Mesendoderm (in vitro differentiated cells): ENCODE measurements at regions not wholly inside any gene's neighbourhood (a gene's known extent, or its start where the extent isn't known, plus 50 kb on each side); places are given as distances from the start of the nearest gene placed in this dataset.
"Not testable (repeated sequence)": the region's sequence is repeated elsewhere in the genome, so short reads cannot be mapped to it uniquely, and the experiment has no call there.

ENCODE experiments used
- DNase-seq: peaks from one replicate; pipeline ENCODE4 v3.0.0; 2013
- H2AK5ac ChIP-seq: 2 replicates; pipeline ENCODE4 v1.6.1; 2013; ENCODE audit warnings: low read length, inconsistent platforms
- H2BK120ac ChIP-seq: 2 replicates; pipeline ENCODE4 v1.6.1; 2013; ENCODE audit warnings: low read depth, mild to moderate bottlenecking, low read length, moderate library complexity, mixed read lengths
- H2BK15ac ChIP-seq: replicated peaks from 2 replicates; pipeline ENCODE4 v1.6.1; 2013; ENCODE audit warnings: low read depth, mild to moderate bottlenecking, moderate library complexity
- H2BK5ac ChIP-seq: 2 replicates; pipeline ENCODE4 v1.6.1; 2013; ENCODE audit warnings: low read length, inconsistent platforms
- H3K18ac ChIP-seq: 2 replicates; pipeline ENCODE4 v1.6.1; 2013; ENCODE audit warnings: mild to moderate bottlenecking, low read length, mixed read lengths
- H3K23ac ChIP-seq: one replicate; pipeline ENCODE4 v1.6.1; 2013; ENCODE audit warnings: low read length
- H3K27ac ChIP-seq: 2 replicates; pipeline ENCODE4 v1.5.1; 2013; ENCODE audit warnings: low read depth, mild to moderate bottlenecking, inconsistent platforms, low read length, moderate library complexity
- H3K27me3 ChIP-seq: 2 replicates; pipeline ENCODE4 v1.6.1; 2013; ENCODE audit warnings: low read length, control low read depth, mild to moderate bottlenecking, inconsistent platforms; ENCODE audit not compliant: insufficient read depth, poor library complexity
- H3K36me3 ChIP-seq: 2 replicates; pipeline ENCODE4 v1.6.1; 2013; ENCODE audit warnings: low read length, inconsistent platforms; ENCODE audit not compliant: control insufficient read depth, insufficient read depth
- H3K4ac ChIP-seq: one replicate; pipeline ENCODE4 v1.6.1; 2013; ENCODE audit warnings: low read depth, mild to moderate bottlenecking, low read length, moderate library complexity
- H3K4me1 ChIP-seq: 2 replicates; pipeline ENCODE4 v1.6.1; 2013; ENCODE audit warnings: low read depth, low read length, inconsistent platforms; ENCODE audit not compliant: control insufficient read depth
- H3K4me2 ChIP-seq: 2 replicates; pipeline ENCODE4 v1.6.1; 2013; ENCODE audit warnings: low read length
- H3K4me3 ChIP-seq: 2 replicates; pipeline ENCODE4 v1.5.1; 2013; ENCODE audit warnings: mild to moderate bottlenecking, low read length
- H3K56ac ChIP-seq: one replicate; pipeline ENCODE4 v1.6.1; 2013; ENCODE audit warnings: low read length
- H3K79me1 ChIP-seq: 2 replicates; pipeline ENCODE4 v1.6.1; 2013; ENCODE audit warnings: low read length, inconsistent platforms
- H3K79me2 ChIP-seq: 2 replicates; pipeline ENCODE4 v1.6.1; 2013; ENCODE audit warnings: mild to moderate bottlenecking, low read length; ENCODE audit not compliant: control insufficient read depth, insufficient read depth
- H3K9ac ChIP-seq: 2 replicates; pipeline ENCODE4 v1.6.1; 2013; ENCODE audit warnings: low read length, inconsistent platforms
- H4K5ac ChIP-seq: one replicate; pipeline ENCODE4 v1.6.1; 2013; ENCODE audit warnings: low read length
- H4K8ac ChIP-seq: one replicate; pipeline ENCODE4 v1.6.1; 2013; ENCODE audit warnings: low read depth, mild to moderate bottlenecking, control low read depth, low read length, moderate library complexity
- WGBS: extraction: QIAGEN DNeasy Blood & Tissue Kit; methylation state at CpG from one replicate; pipeline ENCODE4 v1.1.7; 2013; ENCODE audit warnings: low lambda C conversion rate, missing lambda C conversion rate; ENCODE audit not compliant: insufficient coverage; ENCODE audit errors: extremely low coverage; 5-methylcytosine and 5-hydroxymethylcytosine counted together

DNA sequence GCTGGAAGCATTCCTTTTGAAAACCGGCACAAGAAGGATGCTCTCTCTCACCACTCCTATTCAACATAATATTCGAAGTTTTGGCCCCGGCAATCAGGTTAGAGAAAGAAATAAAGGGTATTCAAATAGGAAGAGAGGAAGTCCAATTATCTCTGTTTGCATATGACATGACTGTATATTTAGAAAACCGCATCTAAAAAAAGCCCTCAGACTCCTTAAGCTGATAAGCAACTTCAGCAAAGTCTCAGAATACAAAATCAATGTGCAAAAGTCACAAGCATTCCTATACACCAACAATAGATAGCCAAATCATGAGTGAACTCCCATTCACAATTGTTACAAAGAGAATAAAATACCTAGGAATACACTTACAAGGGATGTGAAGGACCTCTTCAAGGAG is 93.1 kb upstream of the ADAMTS9 start:
- not testable (repeated sequence) for H3K79me2 ChIP-seq, H4K8ac ChIP-seq, H3K9ac ChIP-seq, H3K4me3 ChIP-seq, H3K23ac ChIP-seq, H3K4me2 ChIP-seq, DNase-seq, H3K18ac ChIP-seq, H2AK5ac ChIP-seq, H3K56ac ChIP-seq, H2BK15ac ChIP-seq, H2BK5ac ChIP-seq, H3K4ac ChIP-seq, H3K4me1 ChIP-seq, H2BK120ac ChIP-seq, H3K27me3 ChIP-seq, H3K27ac ChIP-seq, H4K5ac ChIP-seq, H3K36me3 ChIP-seq, H3K79me1 ChIP-seq
- no CpG with 5 or more reads among the region's 4 CpGs for WGBS

DNA sequence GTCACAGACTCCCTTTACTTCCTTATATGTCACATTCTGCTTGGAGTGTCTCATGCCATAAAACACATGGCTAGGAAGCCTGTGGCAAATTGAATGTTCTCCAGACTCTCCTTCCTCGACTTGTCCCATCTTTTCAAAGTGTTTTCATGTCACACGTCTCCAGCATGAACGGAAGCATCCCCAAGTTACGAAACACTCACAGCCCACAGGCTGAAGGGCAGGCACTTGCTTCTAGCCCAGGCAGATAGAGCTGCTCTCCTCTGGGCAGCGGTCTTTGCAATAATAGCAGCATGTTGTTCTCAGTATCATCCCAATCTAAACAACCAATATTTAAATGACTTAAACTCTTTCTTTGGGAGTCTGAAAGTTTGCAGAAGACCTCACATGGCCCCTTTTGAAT is 85.3 kb upstream of the ADAMTS9 start:
- Histone ChIP-seq H3K4me2 (no peak overlapping the region), H4K8ac (no peak overlapping the region), H3K36me3 (no peaks in the 10 kb centered on the region), H3K79me2 (no peaks in the 10 kb centered on the region), H4K5ac (no peak overlapping the region), H3K4me1 (no peaks in the 10 kb centered on the region), H2BK5ac (no peak overlapping the region), H3K9ac (no peak overlapping the region), H3K4me3 (no peak overlapping the region), H3K27me3 (no peaks in the 10 kb centered on the region), H2BK120ac (no peak overlapping the region), H3K18ac (no peak overlapping the region), H2AK5ac (no peak overlapping the region), H3K23ac (no peak overlapping the region), H3K4ac (no peak overlapping the region), H2BK15ac (no peak overlapping the region), H3K27ac (no peak overlapping the region), H3K56ac (no peak overlapping the region), H3K79me1 (no peaks in the 10 kb centered on the region)
- WGBS: no CpG with 5 or more reads among the region's 5 CpGs
- no peak for DNase-seq

DNA sequence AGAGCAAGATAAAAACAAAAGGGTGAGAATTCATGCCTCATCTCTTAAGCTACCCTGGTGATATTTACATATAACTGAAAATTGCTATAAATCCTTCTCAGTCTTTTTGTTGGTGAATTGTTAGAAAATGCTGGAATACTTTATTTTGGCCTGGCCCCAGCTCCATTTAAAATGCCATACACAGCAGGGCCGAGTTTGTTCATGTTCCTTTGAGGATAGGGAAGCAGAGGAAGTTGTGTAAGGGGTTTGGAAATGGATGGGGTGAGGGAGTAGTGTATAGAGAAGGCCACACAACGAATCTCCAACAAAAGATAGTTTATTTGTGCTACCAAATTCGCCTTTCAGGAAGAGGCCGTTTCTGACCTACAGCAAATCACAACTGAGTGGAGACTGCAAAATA is 78.6 kb upstream of the ADAMTS9 start:
- no peak overlapping the region for H2AK5ac ChIP-seq
- no peak overlapping the region for H3K4ac ChIP-seq
- H3K4me1 ChIP-seq: peaks cover 4% of the 10 kb centered on the region
- no peak overlapping the region for H3K4me2 ChIP-seq
- no peak overlapping the region for H3K9ac ChIP-seq
- H3K27me3 ChIP-seq: no peaks in the 10 kb centered on the region
- no peak overlapping the region for H2BK5ac ChIP-seq
- no peak for DNase-seq
- WGBS: no CpG with 5 or more reads among the region's 4 CpGs
- H3K79me2 ChIP-seq: no peaks in the 10 kb centered on the region
- no peak overlapping the region for H3K27ac ChIP-seq
- H3K18ac ChIP-seq: no peak overlapping the region
- H3K56ac ChIP-seq: no peak overlapping the region
- H4K8ac ChIP-seq: no peak overlapping the region
- H2BK120ac ChIP-seq: no peak overlapping the region
- no peak overlapping the region for H3K23ac ChIP-seq
- no peak overlapping the region for H3K4me3 ChIP-seq
- no peaks in the 10 kb centered on the region for H3K36me3 ChIP-seq
- no peak overlapping the region for H2BK15ac ChIP-seq
- no peaks in the 10 kb centered on the region for H3K79me1 ChIP-seq
- no peak overlapping the region for H4K5ac ChIP-seq

DNA sequence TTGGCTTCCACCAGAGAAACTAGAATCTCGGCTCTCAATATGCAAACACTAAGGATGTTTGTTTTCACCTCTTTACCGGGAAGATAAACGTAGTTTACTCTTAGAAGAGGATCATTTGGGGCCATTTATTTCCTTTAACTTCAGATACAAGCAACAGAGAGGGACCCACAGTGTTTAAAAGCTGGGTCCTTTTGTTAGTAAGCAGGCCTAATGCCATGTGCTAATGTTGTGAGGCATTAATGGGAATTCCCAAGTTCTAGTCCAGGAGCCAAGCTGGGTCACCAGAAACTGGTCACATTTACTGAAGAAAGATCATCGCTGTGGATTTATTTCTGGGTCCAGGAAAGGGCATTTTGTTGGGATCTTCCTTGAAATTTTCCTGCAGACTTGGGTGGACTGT is 78.1 kb upstream of the ADAMTS9 start:
- Histone ChIP-seq H2AK5ac (no peak overlapping the region), H2BK15ac (no peak overlapping the region), H3K27ac (no peak overlapping the region), H3K79me2 (no peaks in the 10 kb centered on the region), H2BK120ac (no peak overlapping the region), H3K56ac (no peak overlapping the region), H3K4me1 (peaks cover 4% of the 10 kb centered on the region), H2BK5ac (no peak overlapping the region), H3K27me3 (no peaks in the 10 kb centered on the region), H3K18ac (no peak overlapping the region), H4K5ac (no peak overlapping the region), H3K4ac (no peak overlapping the region), H3K79me1 (no peaks in the 10 kb centered on the region), H4K8ac (no peak overlapping the region), H3K4me3 (no peak overlapping the region), H3K36me3 (no peaks in the 10 kb centered on the region), H3K4me2 (no peak overlapping the region), H3K9ac (no peak overlapping the region), H3K23ac (no peak overlapping the region)
- no peak for DNase-seq
- WGBS: no CpG with 5 or more reads among the region's 4 CpGs

DNA sequence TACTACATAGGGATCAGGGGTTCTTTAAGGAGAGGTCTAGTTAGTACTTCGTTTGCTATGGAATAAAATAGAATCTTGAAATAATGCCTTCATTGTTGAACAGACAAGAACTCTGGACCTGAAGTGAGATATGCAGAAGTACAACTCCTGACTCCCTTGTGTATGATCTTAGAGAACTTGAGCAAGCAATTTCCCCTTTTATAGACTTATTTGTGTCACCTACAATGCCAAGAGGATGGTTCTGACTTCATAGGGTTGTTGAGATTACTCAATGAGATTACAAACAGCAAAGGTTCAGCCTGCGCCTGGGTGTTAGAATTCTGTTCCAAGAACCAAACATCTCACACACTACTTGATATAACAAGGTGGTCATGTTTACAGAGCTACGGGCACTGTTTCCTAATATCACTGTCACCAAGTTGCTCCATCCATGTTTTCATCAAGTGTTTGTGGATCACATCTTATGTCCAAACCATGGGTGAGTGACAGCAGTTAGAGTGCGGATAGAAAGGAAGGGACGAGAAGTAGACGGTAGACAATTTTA is 76.7 kb upstream of the ADAMTS9 start:
- H3K36me3 ChIP-seq: no peaks in the 10 kb centered on the region
- no peak overlapping the region for H3K18ac ChIP-seq
- no peak overlapping the region for H3K4ac ChIP-seq
- H3K27me3 ChIP-seq: no peaks in the 10 kb centered on the region
- no peaks in the 10 kb centered on the region for H3K79me2 ChIP-seq
- H3K4me3 ChIP-seq: no peak overlapping the region
- no peak overlapping the region for H2BK15ac ChIP-seq
- no peak overlapping the region for H3K27ac ChIP-seq
- H3K79me1 ChIP-seq: no peaks in the 10 kb centered on the region
- no peak overlapping the region for H3K9ac ChIP-seq
- no peak overlapping the region for H4K8ac ChIP-seq
- H3K4me2 ChIP-seq: no peak overlapping the region
- no peak overlapping the region for H3K56ac ChIP-seq
- no peak overlapping the region for H4K5ac ChIP-seq
- no peak overlapping the region for H2AK5ac ChIP-seq
- peaks cover 4% of the 10 kb centered on the region for H3K4me1 ChIP-seq
- no peak overlapping the region for H3K23ac ChIP-seq
- no peak for DNase-seq
- WGBS: no CpG with 5 or more reads among the region's 6 CpGs
- no peak overlapping the region for H2BK120ac ChIP-seq
- H2BK5ac ChIP-seq: no peak overlapping the region

DNA sequence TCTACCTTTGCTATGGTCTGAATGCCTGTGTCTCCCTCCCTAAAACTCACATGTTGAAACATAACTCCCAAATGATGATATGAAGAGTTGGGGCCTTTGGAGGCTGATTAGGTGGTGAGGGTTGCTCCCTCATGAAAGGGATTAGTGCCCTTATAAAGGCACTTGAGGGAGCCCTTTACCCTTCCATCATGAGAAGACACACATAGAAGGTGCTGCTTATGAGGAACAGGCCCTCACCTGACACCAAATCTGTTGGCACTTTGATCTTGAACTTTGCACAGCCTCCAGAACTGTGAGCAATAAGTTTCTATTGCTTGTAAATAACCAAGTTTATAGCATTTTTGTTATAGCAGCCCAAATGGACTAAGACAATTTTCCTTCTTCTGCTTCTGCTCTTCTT is 76.2 kb upstream of the ADAMTS9 start:
- Histone ChIP-seq H2BK120ac (no peak overlapping the region), H2BK5ac (no peak overlapping the region), H2BK15ac (no peak overlapping the region), H3K27me3 (no peaks in the 10 kb centered on the region), H3K79me2 (no peaks in the 10 kb centered on the region), H3K9ac (no peak overlapping the region), H3K4ac (no peak overlapping the region), H3K4me3 (no peak overlapping the region), H3K56ac (no peak overlapping the region), H2AK5ac (no peak overlapping the region), H3K4me2 (no peak overlapping the region), H3K79me1 (no peaks in the 10 kb centered on the region), H3K36me3 (no peaks in the 10 kb centered on the region), H3K27ac (no peak overlapping the region), H4K5ac (no peak overlapping the region), H3K4me1 (peaks cover 4% of the 10 kb centered on the region), H3K18ac (no peak overlapping the region), H3K23ac (no peak overlapping the region), H4K8ac (no peak overlapping the region)
- DNase-seq: peak; percentile 43
